ENCODE measurements at regions not wholly inside any gene's neighbourhood (a gene's known extent, or its start where the extent isn't known, plus 50 kb on each side); places are given as distances from the start of the nearest gene placed in this dataset.
"Not testable (repeated sequence)": the region's sequence is repeated elsewhere in the genome, so short reads cannot be mapped to it uniquely, and the experiment has no call there.

DNA sequence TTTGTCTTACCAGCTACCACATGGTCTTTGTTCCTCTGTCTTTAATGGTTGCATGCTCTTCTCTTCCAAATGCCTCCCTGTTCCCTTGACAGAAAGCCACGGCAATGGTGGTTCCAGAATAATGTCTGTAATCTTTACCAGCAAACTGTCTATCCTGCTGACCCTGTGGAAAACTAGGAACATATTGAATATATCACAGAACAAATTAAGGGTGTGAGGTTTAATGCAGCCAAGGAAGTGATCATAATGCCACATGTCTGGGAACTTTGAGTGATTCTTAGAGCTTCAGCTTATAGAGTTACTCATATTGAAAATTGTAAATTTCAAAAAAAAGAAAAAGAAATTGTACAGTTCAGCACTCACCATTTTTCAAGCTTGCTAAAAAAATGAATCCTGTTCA lies 282.9 kb upstream of the RARB start:
- DNase-seq (ENCODE audit: low read depth in 2 of 2), result no peak

DNA sequence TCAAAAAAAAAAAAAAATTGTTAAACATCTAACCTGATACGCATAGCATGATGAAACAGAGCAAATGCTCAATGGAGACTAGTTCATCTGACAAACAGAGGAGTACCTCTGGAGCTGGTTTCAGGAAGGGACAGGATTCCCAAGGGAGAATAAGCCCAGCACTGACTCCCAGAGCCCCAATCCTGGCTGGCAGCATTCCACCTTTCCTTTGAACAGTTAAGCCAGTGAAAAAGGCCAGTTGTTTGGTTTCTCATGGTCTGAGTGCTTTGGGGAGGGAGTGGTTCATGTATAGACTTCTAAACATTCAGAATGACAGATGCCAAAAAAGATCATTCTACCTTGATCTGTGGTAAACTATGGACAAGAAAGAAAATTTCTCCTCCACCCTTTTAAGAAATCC lies 277.9 kb upstream of the RARB start:
- no peak for DNase-seq (ENCODE audit: low read depth in 2 of 2)

DNA sequence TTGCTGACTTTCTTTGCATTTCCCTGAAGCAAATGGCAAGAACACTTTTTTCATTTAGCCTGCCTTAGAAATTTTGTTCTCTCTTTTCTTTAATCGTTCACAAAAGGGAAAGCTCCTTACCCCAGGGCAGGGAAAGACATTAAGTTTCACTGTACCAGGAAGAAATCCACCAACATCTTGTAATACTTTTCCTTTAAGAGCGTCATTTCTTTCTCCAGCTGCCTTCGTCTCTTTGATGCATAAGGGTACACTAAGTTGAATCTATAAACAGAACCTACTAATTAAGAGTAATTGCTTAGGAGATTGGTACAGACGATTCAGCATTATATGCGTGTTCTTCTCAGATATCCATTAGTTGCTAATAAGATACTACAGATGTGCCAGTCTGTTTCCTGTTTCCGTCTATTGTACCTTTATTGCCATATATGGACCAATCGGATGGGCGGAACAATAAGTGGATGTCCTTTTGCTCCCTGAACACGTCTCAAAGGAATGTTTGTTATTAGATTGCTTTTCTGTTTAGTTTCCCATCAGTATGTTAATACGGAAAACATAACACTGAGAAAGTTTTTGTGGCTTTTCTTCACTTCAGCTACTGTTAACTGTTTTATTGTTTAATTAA lies 276.7 kb upstream of the RARB start:
- no peak for DNase-seq (ENCODE audit: low read depth in 2 of 2)

DNA sequence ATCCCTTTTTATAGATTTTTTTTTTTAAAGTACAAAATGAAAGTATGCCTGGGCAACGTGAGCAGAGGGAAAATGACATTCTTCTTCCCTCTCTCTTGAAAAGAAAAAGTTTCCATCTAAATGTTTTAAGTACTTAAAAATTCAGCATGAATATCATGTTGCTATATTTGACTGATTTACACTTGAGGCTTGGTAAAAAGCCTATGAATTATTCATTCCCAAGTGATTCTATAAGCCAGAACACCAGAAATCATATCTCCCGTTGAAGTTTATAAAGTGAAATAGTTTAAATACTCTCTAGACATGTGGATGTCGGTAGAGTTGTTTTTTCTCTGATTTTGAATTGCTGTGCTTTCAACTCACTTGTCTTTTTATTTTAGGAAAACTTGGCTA lies 276.2 kb upstream of the RARB start:
- DNase-seq (ENCODE audit: low read depth in 2 of 2), result no peak

DNA sequence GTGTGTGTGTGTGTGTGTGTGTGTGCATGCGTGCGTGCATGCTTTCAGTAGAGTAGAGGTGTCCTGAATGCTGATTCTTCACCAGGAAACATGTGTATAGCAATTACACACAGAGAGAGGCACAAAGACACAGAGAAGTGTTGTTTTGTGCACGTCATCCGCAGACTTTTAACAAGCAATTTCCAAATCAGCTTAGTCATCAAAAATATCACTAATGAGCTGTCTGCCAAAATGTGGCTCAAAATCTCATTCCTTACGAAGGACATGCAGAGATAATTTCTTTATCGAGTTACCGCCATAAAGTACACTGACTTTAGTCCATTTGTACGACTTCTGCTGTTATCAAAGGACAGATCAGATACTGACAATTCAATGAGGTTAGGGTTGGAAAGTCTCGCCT lies 274.9 kb upstream of the RARB start:
- DNase-seq (ENCODE audit: low read depth in 2 of 2), result no peak

DNA sequence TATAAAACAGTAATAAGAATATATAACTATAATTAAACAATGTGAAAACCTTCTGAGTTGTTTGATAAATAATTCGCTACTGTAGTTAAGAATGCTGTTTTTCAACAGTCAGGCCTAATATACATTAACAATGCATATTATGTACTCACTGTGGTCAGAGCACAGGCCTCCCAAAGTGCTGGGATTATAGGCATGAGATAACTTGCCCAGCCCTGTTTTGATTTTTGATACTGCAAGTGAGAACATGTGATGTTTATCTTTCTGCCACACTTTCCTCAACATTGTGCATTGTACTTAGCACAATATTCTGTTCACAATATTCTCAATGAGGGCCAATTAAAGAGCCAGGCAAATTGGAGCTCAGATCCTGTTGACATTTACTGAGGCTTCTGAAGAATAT lies 274.5 kb upstream of the RARB start:
- no peak for DNase-seq (ENCODE audit: low read depth in 2 of 2)

DNA sequence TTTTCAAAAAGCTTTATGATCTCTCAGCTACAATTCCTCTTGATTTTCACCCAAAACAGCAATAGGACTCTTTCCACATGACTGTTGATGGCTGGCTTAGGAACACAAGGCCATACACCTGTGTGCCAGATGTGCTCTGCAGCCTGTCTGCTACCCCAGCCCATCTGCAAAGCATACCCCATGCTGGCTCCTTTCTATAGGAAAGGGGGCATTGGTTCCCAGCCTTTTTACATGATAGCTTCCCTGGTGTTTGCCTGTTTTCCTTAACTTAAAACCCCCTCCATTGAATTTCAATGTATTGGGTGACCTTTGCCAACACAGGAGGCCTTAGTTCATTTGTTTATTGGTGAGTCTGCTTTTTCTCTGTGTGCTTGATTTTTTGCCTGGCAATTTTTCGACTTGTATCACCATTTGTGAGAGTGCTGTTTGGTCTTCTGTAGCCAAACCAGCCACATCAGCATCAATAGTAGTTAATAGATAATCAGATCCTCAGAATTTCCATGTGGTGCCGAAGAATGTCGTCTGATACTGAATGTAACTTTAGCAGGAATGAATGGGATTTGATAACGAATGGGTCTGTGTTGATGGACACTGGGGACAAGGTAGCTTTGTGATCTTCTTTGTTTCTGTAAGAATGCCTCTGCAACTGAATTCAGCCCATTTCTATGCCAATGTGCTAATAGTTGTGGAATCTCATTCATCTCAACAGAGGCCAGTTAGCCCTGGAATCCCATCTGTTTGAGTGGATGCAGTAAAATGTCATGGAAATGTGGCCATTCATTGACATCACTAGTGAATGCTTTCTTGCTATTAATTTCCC lies 272.2 kb upstream of the RARB start:
- DNase-seq (ENCODE audit: low read depth in 2 of 2), result no peak

DNA sequence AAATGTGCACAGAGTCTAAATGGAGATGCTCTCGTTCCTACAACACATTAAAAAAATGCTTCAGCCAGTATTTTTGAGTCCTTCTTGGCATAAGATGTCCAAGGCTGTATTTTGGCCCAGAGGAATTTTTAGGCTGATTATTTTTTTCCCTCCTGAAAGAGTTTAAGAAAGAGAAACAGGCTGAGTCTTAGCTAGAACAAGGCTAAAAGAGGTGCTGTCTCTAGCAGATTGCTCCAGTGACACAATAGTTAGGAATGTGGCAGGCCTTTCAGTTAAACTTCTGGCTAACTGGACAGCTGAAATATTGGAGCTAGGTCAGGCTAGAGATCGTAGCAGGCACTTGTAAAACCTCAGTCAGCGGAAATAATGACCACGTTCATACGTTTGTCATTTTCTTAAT lies 271.4 kb upstream of the RARB start:
- no peak for DNase-seq (ENCODE audit: low read depth in 2 of 2)

DNA sequence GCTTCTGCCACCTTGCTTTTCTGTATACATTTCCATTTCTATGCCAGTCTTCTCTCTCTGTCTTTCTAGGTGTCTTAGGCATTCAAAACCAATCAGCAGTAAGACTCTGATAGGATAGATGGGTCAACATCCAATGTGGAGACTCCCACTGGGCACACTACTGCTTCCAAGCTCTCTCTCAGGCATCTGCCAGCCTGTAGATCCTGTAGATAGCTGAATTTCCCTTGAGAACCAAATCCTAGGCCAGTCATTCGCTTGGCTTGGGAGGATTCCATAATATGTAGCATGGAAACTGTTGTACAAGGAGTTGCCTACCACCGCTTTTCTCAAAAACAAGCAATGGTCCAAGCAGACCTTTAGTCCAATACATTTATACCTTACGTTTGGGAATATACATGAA lies 262.8 kb upstream of the RARB start:
- no peak for DNase-seq (ENCODE audit: low read depth in 2 of 2)

DNA sequence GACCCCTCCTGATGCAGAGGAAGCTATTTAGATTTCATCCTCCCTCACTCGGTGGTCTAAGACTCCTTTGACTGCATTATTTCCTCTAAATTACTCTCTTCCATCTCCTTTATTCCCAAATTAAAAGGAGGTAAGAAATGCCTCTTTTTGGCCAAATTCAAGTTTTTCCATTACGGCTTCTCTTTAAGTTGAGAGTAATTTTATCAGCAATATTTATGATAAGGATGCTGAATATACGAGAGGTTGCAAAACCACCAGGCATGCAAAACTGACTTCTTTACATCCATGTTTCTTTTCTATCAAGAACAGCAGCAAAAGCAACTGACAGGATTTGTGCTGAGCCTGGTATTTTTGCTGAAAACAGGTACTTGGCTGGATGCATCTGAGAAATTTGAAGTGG lies 262.0 kb upstream of the RARB start:
- no peak for DNase-seq (ENCODE audit: low read depth in 2 of 2)

DNA sequence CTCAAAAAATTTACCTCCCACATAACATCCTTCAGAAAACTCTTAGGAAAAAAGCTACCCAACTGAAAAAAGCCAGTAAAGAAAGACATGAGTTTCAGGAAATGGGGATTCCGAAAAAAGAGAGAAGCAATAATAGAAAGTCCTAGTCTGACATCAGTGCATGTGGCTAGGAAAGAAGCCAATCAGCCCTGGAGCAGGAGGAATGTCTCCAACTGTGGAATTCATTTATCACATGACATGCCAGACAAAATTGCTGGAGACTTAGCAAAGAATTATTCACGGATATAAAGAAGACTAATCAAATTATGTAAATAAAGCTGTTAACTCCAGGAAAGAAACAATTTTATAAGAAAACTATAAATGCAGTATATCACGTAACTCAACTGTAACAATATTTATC lies 258.9 kb upstream of the RARB start:
- DNase-seq (ENCODE audit: low read depth in 2 of 2), result no peak

DNA sequence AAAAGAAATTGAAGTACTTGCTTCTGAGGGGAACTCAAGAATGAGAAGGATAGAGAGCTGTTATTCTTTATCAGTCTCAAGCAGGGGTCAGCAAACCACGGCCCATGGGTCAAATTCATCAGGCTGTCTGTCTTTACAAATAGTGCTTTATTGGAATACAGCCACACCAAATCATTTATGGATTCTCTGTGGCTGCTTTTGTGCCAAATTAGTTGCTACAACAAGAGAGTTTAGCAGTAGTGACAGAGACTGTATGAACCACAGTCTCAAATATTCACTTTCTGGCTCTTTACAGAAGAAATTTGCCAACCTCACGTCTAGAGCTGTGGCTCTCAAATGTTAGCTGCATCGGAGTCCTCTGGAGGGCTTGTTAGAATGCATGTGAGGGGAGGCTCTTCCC lies 258.0 kb upstream of the RARB start:
- DNase-seq (ENCODE audit: low read depth in 2 of 2), result no peak

DNA sequence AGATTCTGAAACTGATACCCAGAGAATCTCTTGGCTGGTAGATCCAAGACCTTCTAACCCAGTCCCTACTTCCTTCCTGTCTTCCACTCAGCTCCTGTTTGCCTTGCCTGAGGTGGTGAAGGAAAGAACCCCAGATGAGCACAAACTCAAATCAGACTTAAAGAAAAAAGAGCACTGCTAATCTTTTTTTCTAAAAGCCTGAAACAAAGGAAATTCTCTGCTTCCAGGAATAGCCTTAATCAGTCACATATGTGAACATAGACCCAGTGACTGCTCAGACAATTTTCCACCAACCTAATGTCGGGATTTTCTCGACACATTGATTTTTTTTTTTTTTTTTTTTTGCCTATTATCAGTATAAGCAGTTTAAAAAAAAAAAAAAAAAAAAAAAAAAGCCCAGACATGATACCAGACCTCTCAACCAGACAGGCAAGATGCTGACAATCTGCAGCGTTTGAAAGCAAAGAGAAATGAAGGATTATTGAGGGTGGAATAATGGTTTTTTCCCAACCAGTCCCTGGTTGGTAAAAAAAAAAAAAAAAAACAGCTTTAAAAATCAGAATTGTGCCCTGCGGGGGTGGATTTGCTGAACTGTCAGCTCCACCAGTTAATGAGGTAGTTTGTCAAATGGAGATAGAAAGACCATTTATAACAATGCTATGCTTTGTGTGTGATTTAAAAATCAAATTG lies 256.8 kb upstream of the RARB start:
- DNase-seq (ENCODE audit: low read depth in 2 of 2), result no peak

DNA sequence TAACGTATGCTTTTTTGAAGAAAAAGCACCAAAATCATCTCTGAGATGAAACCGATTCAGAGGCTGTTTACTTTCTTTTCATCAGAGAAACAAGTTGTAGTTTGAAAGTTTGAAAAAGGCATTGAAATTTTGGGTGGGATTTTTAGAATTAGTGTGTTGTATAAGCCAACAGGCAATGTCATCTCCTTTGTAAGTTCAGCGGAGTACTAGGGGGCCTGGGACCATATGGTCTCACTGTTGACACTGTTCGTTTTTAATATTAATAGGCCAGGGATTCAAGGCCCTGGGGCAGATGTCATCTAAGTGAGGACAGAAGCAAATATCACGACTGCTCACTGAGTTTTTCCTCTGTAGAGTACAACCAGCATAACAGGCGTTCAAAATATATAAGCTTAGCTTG lies 256.2 kb upstream of the RARB start:
- no peak for DNase-seq (ENCODE audit: low read depth in 2 of 2)

DNA sequence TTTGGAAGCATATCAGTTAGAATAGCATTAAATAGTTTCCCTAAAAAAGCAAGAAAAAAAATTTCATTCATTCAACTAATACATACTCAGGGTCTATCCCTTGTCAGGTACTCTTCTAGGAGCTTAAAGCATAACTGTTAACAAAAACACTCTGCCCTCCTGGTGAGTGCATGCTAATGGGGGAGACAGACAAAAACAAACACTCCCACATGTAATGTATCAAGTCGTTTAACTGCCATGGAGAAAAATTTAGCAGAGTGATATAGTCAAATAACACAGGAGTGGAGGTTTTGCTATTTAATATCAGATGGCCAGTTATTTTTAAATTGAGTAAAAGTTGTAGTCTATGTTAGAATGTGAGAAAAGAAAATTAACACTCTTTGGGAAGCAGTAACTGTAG lies 254.5 kb upstream of the RARB start:
- DNase-seq (ENCODE audit: low read depth in 2 of 2), result no peak

DNA sequence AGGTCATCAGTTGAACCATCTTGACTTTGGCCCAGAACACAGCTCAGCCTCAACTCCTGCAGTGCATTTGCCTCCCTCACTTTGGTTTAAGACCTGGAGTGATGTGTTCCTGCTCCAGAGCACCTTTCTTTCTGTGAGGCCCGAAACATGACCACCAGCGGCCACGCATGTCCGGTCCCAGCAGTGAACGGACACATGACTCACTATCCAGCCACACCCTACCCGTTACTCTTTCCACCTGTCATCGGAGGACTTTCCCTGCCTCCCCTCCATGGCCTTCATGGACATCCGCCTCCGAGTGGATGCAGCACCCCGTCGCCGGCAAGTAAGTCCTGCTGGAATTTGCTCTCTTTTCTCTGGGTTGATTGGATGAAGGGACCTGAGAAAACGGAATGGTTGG lies 253.8 kb upstream of the RARB start:
- DNase-seq (ENCODE audit: low read depth in 2 of 2), result no peak

DNA sequence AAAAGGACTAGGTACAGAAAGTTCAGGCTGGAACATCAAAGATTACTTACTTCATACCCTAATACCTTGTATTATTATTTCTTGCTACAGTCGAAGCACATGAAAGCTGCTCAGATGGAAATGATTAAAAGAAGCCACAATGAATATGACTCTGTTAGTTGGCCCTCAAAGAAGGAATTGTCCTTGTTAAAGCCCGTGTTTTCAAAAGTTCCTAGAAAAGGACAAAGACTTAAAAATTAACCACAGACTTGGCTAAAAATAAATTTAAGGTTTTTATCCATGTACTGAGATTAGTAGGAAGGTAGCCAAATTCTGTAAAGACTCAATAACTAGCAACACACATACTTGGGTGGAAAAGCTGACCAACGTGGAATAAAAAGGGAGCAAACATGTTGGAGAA lies 251.0 kb upstream of the RARB start:
- DNase-seq (ENCODE audit: low read depth in 2 of 2), result no peak

DNA sequence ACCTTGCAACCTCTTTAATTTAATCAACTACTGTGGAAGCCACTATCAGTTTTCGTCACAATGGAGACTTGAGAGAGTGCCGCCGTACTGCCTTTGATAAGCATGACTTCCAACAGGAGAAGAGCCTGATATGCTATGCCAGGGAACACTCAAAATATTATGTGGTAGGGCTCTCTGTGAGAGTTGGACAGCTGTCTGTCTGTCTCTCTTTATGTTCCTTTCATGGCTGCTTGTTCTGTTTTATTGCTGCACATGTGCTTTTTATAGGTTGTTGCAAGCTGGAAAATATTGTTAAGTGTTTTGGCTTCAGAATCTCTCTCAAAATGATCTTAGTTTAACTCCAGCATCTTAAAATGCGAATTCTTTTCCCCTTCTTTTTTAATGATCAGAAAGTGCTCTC lies 249.4 kb upstream of the RARB start:
- DNase-seq (ENCODE audit: low read depth in 2 of 2), result no peak

DNA sequence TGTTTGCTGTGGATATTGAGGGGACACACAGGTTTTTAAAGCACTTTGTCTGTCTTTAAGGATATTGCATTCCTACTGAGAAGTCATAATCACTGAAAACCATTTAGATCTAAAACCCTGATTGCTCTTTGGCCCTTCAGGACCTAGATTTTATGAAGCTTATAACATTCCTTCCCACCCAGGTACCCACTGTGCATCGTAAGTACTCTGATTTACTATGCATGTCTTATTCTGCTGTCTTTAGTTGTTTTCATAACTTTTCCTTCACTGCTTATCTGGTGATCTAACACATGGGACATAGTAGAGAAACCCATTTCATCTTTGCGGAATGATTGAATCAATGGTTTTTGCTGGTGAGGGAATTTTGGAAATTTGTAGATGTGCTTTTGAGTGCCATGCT lies 247.0 kb upstream of the RARB start:
- no peak for DNase-seq (ENCODE audit: low read depth in 2 of 2)

DNA sequence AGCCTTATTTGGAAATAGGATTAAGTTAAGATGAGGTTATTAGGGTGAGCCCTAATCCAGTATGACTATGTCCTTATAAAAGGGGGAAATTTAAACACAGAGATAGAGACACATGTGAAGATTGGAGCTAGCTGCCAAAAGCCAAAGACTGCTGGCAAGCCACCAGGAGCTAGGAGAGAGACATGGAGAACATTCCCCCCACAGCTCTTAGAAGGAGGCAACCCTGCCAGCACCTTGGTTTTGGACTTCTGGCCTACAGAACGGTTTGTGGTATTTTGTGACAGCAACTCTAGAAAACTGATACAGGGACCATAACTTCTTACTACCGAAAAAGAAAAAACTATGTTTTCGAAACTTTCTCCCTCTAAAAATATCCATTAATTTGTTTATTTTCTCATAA lies 245.3 kb upstream of the RARB start:
- DNase-seq (ENCODE audit: low read depth in 2 of 2), result no peak

DNA sequence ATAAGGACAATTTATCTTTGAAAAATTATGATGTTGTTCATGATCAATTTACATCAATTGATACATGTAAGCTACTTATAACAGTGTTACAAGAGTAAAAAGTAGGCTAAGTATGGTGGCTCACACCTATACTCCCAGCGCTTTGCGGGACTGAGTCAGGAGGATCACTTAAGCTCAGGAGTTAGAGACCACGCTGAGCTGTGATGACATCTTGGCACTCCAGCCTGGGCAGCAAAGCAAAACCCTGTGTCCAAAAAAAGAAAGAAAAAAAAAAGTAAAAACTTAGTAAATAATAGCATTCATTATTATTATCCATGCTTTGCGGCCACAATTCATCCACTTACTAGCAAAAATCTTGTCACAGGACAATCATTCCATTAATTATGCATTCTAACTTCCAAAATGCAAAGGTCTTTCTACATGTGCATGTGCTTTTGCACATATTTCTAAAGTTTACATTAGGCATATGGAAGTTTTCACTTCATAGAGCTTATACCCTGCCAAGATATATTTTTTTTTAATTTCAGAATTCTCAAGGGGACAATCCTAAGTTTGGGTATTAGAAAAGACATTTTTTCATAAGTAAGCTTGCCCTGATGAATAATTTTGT lies 243.3 kb upstream of the RARB start:
- DNase-seq (ENCODE audit: low read depth in 2 of 2), result no peak

DNA sequence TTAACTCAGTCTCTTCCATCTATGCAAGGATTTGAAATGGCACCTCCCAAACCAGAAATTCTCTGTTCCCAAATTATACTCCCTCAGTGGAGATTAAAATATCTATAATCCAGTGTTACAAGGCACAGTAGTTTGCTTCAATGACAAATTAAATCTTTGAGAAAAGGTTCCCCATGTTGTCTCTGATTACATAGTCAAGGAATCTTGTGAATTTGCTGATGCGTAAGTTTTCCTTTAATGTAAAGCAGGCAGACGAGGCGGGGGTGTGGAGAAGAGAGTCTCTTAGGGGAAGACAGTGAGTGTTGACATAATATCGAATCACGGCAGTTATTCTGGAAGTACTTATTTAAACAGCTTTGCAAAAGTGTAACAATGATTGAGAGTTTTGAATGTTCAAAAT lies 236.4 kb upstream of the RARB start:
- no peak for DNase-seq (ENCODE audit: low read depth in 2 of 2)

DNA sequence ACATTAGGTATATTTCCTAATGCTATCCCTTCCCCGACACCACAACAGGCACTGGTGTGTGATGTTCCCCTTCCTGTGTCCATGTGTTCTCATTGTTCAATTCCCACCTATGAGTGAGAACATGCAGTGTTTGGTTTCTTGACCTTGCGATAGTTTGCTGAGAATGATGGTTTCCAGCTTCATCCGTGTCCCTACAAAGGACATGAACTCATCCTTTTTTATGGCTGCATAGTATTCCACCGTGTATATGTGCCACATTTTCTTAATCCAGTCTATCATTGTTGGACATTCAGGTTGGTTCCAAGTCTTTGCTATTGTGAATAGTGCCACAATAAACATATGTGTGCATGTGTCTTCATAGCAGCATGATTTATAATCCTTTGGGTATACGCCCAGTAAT lies 228.5 kb upstream of the RARB start:
- DNase-seq (ENCODE audit: low read depth in 2 of 2), result not testable (repeated sequence)
